HG03469 (cell line): ENCODE measurements at regions not wholly inside any gene's neighbourhood (a gene's known extent, or its start where the extent isn't known, plus 50 kb on each side); places are given as distances from the start of the nearest gene placed in this dataset.

Source experiments
- ATAC-seq: cut with Tn5 transposase; IDR thresholded peaks from one replicate; pipeline ENCODE4 v1.9.1; 2021; ENCODE audit warnings: mild to moderate bottlenecking, moderate library complexity, moderate number of reproducible peaks; ENCODE audit not compliant: unreplicated experiment

GRCh38 chr2:236887953-236888793 is 197.5 kb upstream of the COPS8 start:
- ATAC-seq: no peak

- ATAC-seq: no peak
Measured at GRCh38 chr2:236888794-236889780, 196.6 kb upstream of the COPS8 start.

- no peak for ATAC-seq
Measured at GRCh38 chr2:236889791-236890704, 195.6 kb upstream of the COPS8 start.

- no peak for ATAC-seq
Measured at GRCh38 chr2:236892721-236893120, 193.0 kb upstream of the COPS8 start.

- no peak for ATAC-seq
Measured at GRCh38 chr2:236894791-236895190, 190.9 kb upstream of the COPS8 start.

- ATAC-seq: no peak
Measured at GRCh38 chr2:236895497-236895896, 190.2 kb upstream of the COPS8 start.

GRCh38 chr2:236896688-236897087 is 189.0 kb upstream of the COPS8 start:
- ATAC-seq: no peak

GRCh38 chr2:236899146-236899545 is 186.5 kb upstream of the COPS8 start:
- no peak for ATAC-seq

- ATAC-seq: no peak
Measured at GRCh38 chr2:236899950-236900640, 185.6 kb upstream of the COPS8 start.

GRCh38 chr2:236901956-236902355 is 183.7 kb upstream of the COPS8 start:
- no peak for ATAC-seq

GRCh38 chr2:236903978-236904377 is 181.7 kb upstream of the COPS8 start:
- no peak for ATAC-seq

GRCh38 chr2:236904389-236905263 is 181.1 kb upstream of the COPS8 start:
- no peak for ATAC-seq

GRCh38 chr2:236905976-236906375 is 179.7 kb upstream of the COPS8 start:
- no peak for ATAC-seq

GRCh38 chr2:236908439-236909192 is 177.1 kb upstream of the COPS8 start:
- ATAC-seq: no peak

GRCh38 chr2:236909193-236909504 is 176.5 kb upstream of the COPS8 start:
- no peak for ATAC-seq

GRCh38 chr2:236909802-236910201 is 175.9 kb upstream of the COPS8 start:
- no peak for ATAC-seq

GRCh38 chr2:236910781-236911495 is 174.8 kb upstream of the COPS8 start:
- ATAC-seq: no peak
